ENCODE measurements at regions not wholly inside any gene's neighbourhood (a gene's known extent, or its start where the extent isn't known, plus 50 kb on each side); places are given as distances from the start of the nearest gene placed in this dataset.

DNA sequence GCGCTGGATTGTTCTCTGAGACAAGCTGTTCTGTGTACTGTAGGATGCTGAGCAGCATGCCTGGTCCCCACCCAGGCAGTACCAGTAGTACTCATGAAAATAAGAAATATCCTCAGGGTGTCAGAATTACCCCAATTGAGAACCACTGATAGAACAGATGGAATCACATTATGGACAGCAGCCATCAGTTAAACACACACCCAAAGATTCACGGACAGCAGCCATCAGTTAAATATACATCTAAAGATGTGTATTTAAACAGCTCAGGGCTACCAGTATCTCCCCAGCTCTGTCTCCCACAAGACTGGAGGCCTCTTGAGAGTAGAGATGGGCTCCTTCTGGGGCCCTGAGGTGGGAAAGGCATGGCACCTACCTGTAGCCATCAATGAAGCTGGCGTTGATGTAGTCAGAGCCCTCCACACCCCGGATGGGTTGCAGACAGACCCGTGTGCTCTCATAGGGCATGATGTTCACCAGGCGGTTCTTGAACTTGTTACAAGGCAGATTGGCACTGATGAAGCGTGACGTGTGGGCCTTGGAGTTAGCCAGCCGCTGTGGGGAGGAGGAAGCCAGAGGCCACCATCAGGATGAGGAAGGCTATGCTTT lies 129.3 kb downstream of the PTPRS start:
- TF ChIP-seq, protein P1, sequence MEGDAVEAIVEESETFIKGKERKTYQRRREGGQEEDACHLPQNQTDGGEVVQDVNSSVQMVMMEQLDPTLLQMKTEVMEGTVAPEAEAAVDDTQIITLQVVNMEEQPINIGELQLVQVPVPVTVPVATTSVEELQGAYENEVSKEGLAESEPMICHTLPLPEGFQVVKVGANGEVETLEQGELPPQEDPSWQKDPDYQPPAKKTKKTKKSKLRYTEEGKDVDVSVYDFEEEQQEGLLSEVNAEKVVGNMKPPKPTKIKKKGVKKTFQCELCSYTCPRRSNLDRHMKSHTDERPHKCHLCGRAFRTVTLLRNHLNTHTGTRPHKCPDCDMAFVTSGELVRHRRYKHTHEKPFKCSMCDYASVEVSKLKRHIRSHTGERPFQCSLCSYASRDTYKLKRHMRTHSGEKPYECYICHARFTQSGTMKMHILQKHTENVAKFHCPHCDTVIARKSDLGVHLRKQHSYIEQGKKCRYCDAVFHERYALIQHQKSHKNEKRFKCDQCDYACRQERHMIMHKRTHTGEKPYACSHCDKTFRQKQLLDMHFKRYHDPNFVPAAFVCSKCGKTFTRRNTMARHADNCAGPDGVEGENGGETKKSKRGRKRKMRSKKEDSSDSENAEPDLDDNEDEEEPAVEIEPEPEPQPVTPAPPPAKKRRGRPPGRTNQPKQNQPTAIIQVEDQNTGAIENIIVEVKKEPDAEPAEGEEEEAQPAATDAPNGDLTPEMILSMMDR (IDR thresholded peaks at IDR 0.05): no peak
- TF ChIP-seq EP300 (IDR thresholded peaks at IDR 0.05; ENCODE audit: low read depth) (no peak), POLR2A (IDR thresholded peaks at IDR 0.05) (no peak), POLR2AphosphoS5 (IDR thresholded peaks at IDR 0.05) (no peak)

Measured in transverse colon (tissue), 4 donors.